SU-DHL-6 (cell line): ENCODE measurements at regions not wholly inside any gene's neighbourhood (a gene's known extent, or its start where the extent isn't known, plus 50 kb on each side); places are given as distances from the start of the nearest gene placed in this dataset.
"Not testable (repeated sequence)": the region's sequence is repeated elsewhere in the genome, so short reads cannot be mapped to it uniquely, and the experiment has no call there.

Experiments used
- H2AFZ ChIP-seq: fragments of 200-600 bp; sonication (generic); 2 replicates; pipeline ENCODE4 v1.6.1; 2014; ENCODE audit warnings: low read depth, mild to moderate bottlenecking, moderate library complexity, mixed read lengths, antibody characterized with exemption, low read length; ENCODE audit not compliant: severe bottlenecking
- H3F3A ChIP-seq: fragments of 200-600 bp; shearing (Covaris generic); 2 replicates; pipeline ENCODE4 v1.6.0; 2016; ENCODE audit warnings: antibody characterized with exemption, mild to moderate bottlenecking; ENCODE audit not compliant: insufficient read depth
- H3K27ac ChIP-seq: fragments of 200-600 bp; sonication (generic); 2 replicates; pipeline ENCODE4 v1.5.1; 2016; ENCODE audit warnings: low read depth, mild to moderate bottlenecking, low read length, moderate library complexity, mixed read lengths
- H3K27me3 ChIP-seq: fragments of 200-600 bp; sonication (generic), shearing (Covaris generic); 2 replicates; pipeline ENCODE4 v1.6.0; 2014; ENCODE audit warnings: mild to moderate bottlenecking, low read length
- H3K36me3 ChIP-seq: fragments of 200-600 bp; sonication (generic); 2 replicates; pipeline ENCODE4 v1.6.1; 2014; ENCODE audit warnings: mild to moderate bottlenecking, low read length, mixed read lengths
- H3K4me2 ChIP-seq: fragments of 300-600, 200-600 bp; shearing (Covaris generic), sonication (generic); 2 replicates; pipeline ENCODE4 v1.6.0; 2014; ENCODE audit warnings: low read length, low read depth, mild to moderate bottlenecking; ENCODE audit not compliant: poor library complexity, severe bottlenecking
- H3K4me3 ChIP-seq: fragments of 200-600 bp; sonication (generic); 2 replicates; pipeline ENCODE4 v1.5.1; 2014; ENCODE audit warnings: antibody characterized with exemption, low read length, mild to moderate bottlenecking, mixed read lengths; ENCODE audit not compliant: insufficient read depth, poor library complexity, severe bottlenecking
- H3K79me2 ChIP-seq: fragments of 200-600 bp; sonication (generic); 2 replicates; pipeline ENCODE4 v1.6.1; 2014; ENCODE audit warnings: mild to moderate bottlenecking, low read length, moderate library complexity; ENCODE audit not compliant: insufficient read depth
- H3K9ac ChIP-seq: fragments of 200-600 bp; sonication (generic); 2 replicates; pipeline ENCODE4 v1.7.0; 2014; ENCODE audit warnings: mild to moderate bottlenecking, low read length
- H3K9me2 ChIP-seq: fragments of 200-600 bp; sonication (generic); replicated peaks from 2 replicates; pipeline ENCODE4 v1.6.1; 2014; ENCODE audit warnings: low read length; ENCODE audit not compliant: insufficient read depth
- H3K9me3 ChIP-seq: fragments of 200-600 bp; sonication (generic); 2 replicates; pipeline ENCODE4 v1.6.1; 2014; ENCODE audit warnings: low read length, mixed read lengths; ENCODE audit not compliant: insufficient read depth
- H4K20me1 ChIP-seq: fragments of 200-600 bp; sonication (generic); 2 replicates; pipeline ENCODE4 v1.6.1; 2014; ENCODE audit warnings: low read depth, mild to moderate bottlenecking, antibody characterized with exemption, low read length, moderate library complexity, mixed read lengths
- EZH2phosphoT487 ChIP-seq: fragments of 200-600 bp; sonication (generic), shearing (Covaris generic); conservative IDR thresholded peaks from 2 replicates; pipeline ENCODE4 v1.6.1; 2018; ENCODE audit warnings: mild to moderate bottlenecking, antibody characterized with exemption, low read length, moderate library complexity, mixed read lengths
- TF ChIP-seq, protein P1 (sequence below): fragments of 200-600 bp; sonication (generic); IDR thresholded peaks from one replicate; pipeline ENCODE4 v1.5.1; 2017; ENCODE audit warnings: antibody characterized with exemption, mild to moderate bottlenecking, low read length, moderate library complexity; ENCODE audit not compliant: insufficient read depth, poor library complexity, severe bottlenecking

DNA sequence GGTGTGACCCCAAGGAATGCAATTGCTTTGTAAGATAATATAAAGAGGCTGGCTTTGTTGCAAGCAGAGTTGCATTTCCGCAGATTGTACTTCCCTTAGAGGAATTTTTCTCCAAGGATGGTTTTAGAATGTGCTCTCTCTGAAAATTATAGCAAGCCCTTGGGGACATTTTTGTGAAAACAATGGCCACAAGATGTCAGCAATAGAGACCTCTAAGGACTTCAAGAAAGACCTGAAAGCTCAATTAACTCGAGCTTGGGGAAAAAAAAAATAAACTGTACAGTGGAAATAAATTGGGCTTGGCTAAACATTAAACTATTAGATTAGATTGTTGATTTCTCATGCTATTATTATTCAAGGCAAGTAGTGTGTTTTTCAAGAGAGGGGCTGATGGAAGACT lies 81.3 kb upstream of the KYNU start:
- Histone ChIP-seq H2AFZ (no peak overlapping the region), H3K27ac (no peak overlapping the region), H3K79me2 (no peaks in the 10 kb centered on the region), H3K9ac (no peak overlapping the region), H3K36me3 (no peaks in the 10 kb centered on the region), H3K27me3 (no peaks in the 10 kb centered on the region), H3K9me3 (no peaks in the 10 kb centered on the region), H3F3A (no peaks in the 10 kb centered on the region), H4K20me1 (no peaks in the 10 kb centered on the region), H3K4me3 (no peak overlapping the region), H3K4me2 (no peak overlapping the region), H3K9me2 (no peaks in the 10 kb centered on the region)
- TF ChIP-seq EZH2phosphoT487, result no peak
- TF ChIP-seq, protein P1, sequence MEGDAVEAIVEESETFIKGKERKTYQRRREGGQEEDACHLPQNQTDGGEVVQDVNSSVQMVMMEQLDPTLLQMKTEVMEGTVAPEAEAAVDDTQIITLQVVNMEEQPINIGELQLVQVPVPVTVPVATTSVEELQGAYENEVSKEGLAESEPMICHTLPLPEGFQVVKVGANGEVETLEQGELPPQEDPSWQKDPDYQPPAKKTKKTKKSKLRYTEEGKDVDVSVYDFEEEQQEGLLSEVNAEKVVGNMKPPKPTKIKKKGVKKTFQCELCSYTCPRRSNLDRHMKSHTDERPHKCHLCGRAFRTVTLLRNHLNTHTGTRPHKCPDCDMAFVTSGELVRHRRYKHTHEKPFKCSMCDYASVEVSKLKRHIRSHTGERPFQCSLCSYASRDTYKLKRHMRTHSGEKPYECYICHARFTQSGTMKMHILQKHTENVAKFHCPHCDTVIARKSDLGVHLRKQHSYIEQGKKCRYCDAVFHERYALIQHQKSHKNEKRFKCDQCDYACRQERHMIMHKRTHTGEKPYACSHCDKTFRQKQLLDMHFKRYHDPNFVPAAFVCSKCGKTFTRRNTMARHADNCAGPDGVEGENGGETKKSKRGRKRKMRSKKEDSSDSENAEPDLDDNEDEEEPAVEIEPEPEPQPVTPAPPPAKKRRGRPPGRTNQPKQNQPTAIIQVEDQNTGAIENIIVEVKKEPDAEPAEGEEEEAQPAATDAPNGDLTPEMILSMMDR, result no peak

DNA sequence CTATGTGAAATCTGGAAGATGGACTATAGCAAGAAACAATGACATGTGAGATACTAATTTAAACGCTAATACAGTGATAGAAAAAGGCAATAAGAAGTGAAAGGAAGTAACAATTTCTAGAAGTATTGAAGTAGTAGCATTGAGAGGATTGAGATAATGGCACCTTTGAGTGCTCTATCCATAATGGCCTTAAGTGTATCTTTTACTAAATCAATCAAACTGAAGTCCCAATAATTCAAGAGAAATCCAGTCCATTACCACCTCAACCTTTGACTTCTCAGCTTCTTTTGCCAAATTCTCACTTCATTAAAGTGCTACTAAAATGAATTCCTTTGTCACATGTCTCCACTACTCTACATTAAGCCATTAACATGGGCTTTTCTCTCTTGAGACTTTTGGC lies 82.6 kb upstream of the KYNU start:
- no peaks in the 10 kb centered on the region for H3K9me3 ChIP-seq
- no peaks in the 10 kb centered on the region for H3K36me3 ChIP-seq
- no peak overlapping the region for H3K4me3 ChIP-seq
- H4K20me1 ChIP-seq, result no peaks in the 10 kb centered on the region
- H3K4me2 ChIP-seq, result no peak overlapping the region
- H3K9ac ChIP-seq, result no peak overlapping the region
- no peak overlapping the region for H2AFZ ChIP-seq
- TF ChIP-seq EZH2phosphoT487, result no peak
- TF ChIP-seq, protein P1, result no peak
- H3K79me2 ChIP-seq, result no peaks in the 10 kb centered on the region
- H3K27ac ChIP-seq, result no peak overlapping the region
- no peaks in the 10 kb centered on the region for H3K9me2 ChIP-seq
- no peaks in the 10 kb centered on the region for H3K27me3 ChIP-seq
- H3F3A ChIP-seq, result no peaks in the 10 kb centered on the region

DNA sequence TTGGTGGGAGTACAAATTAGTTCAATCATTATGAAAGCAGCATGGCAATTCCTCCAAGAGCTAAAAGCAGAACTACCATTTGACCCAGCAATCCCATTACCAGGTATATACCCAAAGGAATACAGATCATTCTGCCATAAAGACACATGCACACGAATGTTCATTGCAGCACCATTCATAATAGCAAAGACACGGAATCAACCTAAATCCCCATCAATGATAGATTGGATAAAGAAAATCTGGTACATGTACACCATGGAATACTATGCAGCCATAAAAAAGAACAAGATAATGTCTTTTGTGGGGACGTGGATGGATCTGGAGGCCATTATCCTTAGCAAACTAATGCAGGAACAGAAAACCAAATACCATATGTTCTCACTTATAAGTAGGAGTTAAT lies 85.1 kb upstream of the KYNU start:
- not testable (repeated sequence) for H3K27me3 ChIP-seq

DNA sequence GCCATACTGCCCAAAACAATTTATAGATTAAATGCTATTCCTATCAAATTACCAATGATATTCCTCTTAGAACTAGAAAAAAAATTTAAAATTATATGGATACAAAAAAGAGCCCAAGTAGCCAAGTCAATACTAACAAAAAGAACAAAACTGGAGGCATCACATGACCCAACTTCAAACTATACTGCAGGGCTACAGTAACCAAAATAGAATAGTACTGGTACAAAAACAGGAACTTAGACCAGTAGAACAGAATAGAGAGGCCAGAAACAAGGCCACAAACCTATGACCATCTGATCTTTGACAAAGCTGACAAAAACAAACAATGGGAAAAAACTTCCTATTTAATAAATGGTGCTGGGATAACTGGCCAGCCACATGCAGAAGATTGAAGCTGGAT lies 86.1 kb upstream of the KYNU start:
- no peaks in the 10 kb centered on the region for H3K79me2 ChIP-seq
- H4K20me1 ChIP-seq, result no peaks in the 10 kb centered on the region
- no peak overlapping the region for H3K27ac ChIP-seq
- no peak overlapping the region for H2AFZ ChIP-seq
- no peaks in the 10 kb centered on the region for H3F3A ChIP-seq
- H3K9me2 ChIP-seq, result no peaks in the 10 kb centered on the region
- no peak for TF ChIP-seq EZH2phosphoT487
- TF ChIP-seq, protein P1, result no peak
- no peaks in the 10 kb centered on the region for H3K27me3 ChIP-seq
- H3K4me3 ChIP-seq, result no peak overlapping the region
- no peaks in the 10 kb centered on the region for H3K36me3 ChIP-seq
- no peak overlapping the region for H3K4me2 ChIP-seq
- H3K9ac ChIP-seq, result no peak overlapping the region
- H3K9me3 ChIP-seq, result no peaks in the 10 kb centered on the region

More for the DNA sequence above, 85.1 kb upstream of the KYNU start:
- not testable (repeated sequence) for H2AFZ ChIP-seq, H4K20me1 ChIP-seq, H3K79me2 ChIP-seq, H3F3A ChIP-seq, H3K9me2 ChIP-seq, H3K36me3 ChIP-seq, H3K9me3 ChIP-seq, H3K4me2 ChIP-seq, H3K4me3 ChIP-seq, H3K9ac ChIP-seq, H3K27ac ChIP-seq
